Activated T-helper 2 cell treated with anti-CD3 and anti-CD28 coated beads, Interferon-gamma antibody, Interleukin-2, Interleukin-4, amounts not matched to agents 10 μg/mL and 5 μg/mL and 100 μg/mL, durations not matched to agents 14 hours and 24 hours and 36 hours (primary cell): ENCODE measurements at regions not wholly inside any gene's neighbourhood (a gene's known extent, or its start where the extent isn't known, plus 50 kb on each side); places are given as distances from the start of the nearest gene placed in this dataset.
"Not testable (repeated sequence)": the region's sequence is repeated elsewhere in the genome, so short reads cannot be mapped to it uniquely, and the experiment has no call there.

Source experiments
- DNase-seq: peaks from one replicate; pipeline ENCODE4 v3.0.0; 2021; ENCODE audit warnings: low spot score
- H3K27ac Mint-ChIP-seq: one replicate; pipeline ENCODE4 v1.8.0; 2021; ENCODE audit warnings: mixed read lengths
- H3K27me3 Mint-ChIP-seq: one replicate; pipeline ENCODE4 v1.8.0; 2021; ENCODE audit warnings: low read depth, mixed read lengths
- H3K36me3 Mint-ChIP-seq: one replicate; pipeline ENCODE4 v1.8.0; 2021; ENCODE audit warnings: low read depth, mixed read lengths
- H3K4me1 Mint-ChIP-seq: one replicate; pipeline ENCODE4 v1.8.0; 2021; ENCODE audit warnings: low read depth, mixed read lengths
- H3K4me3 Mint-ChIP-seq: one replicate; pipeline ENCODE4 v1.8.0; 2021; ENCODE audit warnings: low read depth, mild to moderate bottlenecking, moderate library complexity, mixed read lengths
- H3K9me3 Mint-ChIP-seq: one replicate; pipeline ENCODE4 v1.8.0; 2021; ENCODE audit warnings: mixed read lengths
- intact Hi-C: fragments of 100-400 bp; cut with micrococcal nuclease; formaldehyde crosslinking; loops from one replicate; pipeline ENCODE4 v1.15.1; 2023

- H3K27ac Mint-ChIP-seq: no peak overlapping the region
- no peaks in the 10 kb centered on the region for H3K4me1 Mint-ChIP-seq
- no peaks in the 10 kb centered on the region for H3K36me3 Mint-ChIP-seq
- no peak for DNase-seq
- intact Hi-C loops: no loop called here
- peaks cover 2% of the 10 kb centered on the region for H3K9me3 Mint-ChIP-seq
- no peak overlapping the region for H3K4me3 Mint-ChIP-seq
- H3K27me3 Mint-ChIP-seq: peaks cover 4% of the 10 kb centered on the region
Observed at GRCh38 chr1:14338509-14338908, 260.0 kb upstream of the KAZN start.

- H3K9me3 Mint-ChIP-seq: no peaks in the 10 kb centered on the region
- H3K27ac Mint-ChIP-seq: no peak overlapping the region
- no peak overlapping the region for H3K4me3 Mint-ChIP-seq
- no peaks in the 10 kb centered on the region for H3K36me3 Mint-ChIP-seq
- H3K4me1 Mint-ChIP-seq: no peaks in the 10 kb centered on the region
- DNase-seq: no peak
- H3K27me3 Mint-ChIP-seq: peaks cover 4% of the 10 kb centered on the region
- intact Hi-C loops: no loop called here
Observed at GRCh38 chr1:14339288-14339687, 259.2 kb upstream of the KAZN start.

GRCh38 chr1:14340002-14340785 lies 258.3 kb upstream of the KAZN start:
- Mint-ChIP-seq H3K4me3 (no peak overlapping the region), H3K9me3 (no peaks in the 10 kb centered on the region), H3K36me3 (no peaks in the 10 kb centered on the region), H3K4me1 (no peaks in the 10 kb centered on the region), H3K27me3 (peaks cover 4% of the 10 kb centered on the region), H3K27ac (no peak overlapping the region)
- intact Hi-C loops: no loop called here
- DNase-seq: no peak

- no peaks in the 10 kb centered on the region for H3K4me1 Mint-ChIP-seq
- no peaks in the 10 kb centered on the region for H3K9me3 Mint-ChIP-seq
- H3K27me3 Mint-ChIP-seq: peaks cover 4% of the 10 kb centered on the region
- H3K36me3 Mint-ChIP-seq: no peaks in the 10 kb centered on the region
- H3K27ac Mint-ChIP-seq: no peak overlapping the region
- no peak for DNase-seq
- intact Hi-C loops: no loop called here
- H3K4me3 Mint-ChIP-seq: no peak overlapping the region
Observed at GRCh38 chr1:14341147-14341546, 257.3 kb upstream of the KAZN start.

GRCh38 chr1:14345946-14346550 lies 252.4 kb upstream of the KAZN start:
- Mint-ChIP-seq H3K36me3 (no peaks in the 10 kb centered on the region), H3K4me3 (no peak overlapping the region), H3K27ac (no peak overlapping the region), H3K27me3 (no peaks in the 10 kb centered on the region), H3K4me1 (no peaks in the 10 kb centered on the region), H3K9me3 (no peaks in the 10 kb centered on the region)
- no peak for DNase-seq
- intact Hi-C loops: no loop called here

- Mint-ChIP-seq H3K9me3 (no peaks in the 10 kb centered on the region), H3K27ac (no peak overlapping the region), H3K27me3 (no peaks in the 10 kb centered on the region), H3K4me3 (no peak overlapping the region), H3K4me1 (no peaks in the 10 kb centered on the region), H3K36me3 (no peaks in the 10 kb centered on the region)
- no peak for DNase-seq
- intact Hi-C loops: no loop called here
Observed at GRCh38 chr1:14347186-14347585, 251.3 kb upstream of the KAZN start.

- H3K4me3 Mint-ChIP-seq: no peak overlapping the region
- no peaks in the 10 kb centered on the region for H3K9me3 Mint-ChIP-seq
- no peaks in the 10 kb centered on the region for H3K4me1 Mint-ChIP-seq
- no peaks in the 10 kb centered on the region for H3K36me3 Mint-ChIP-seq
- H3K27ac Mint-ChIP-seq: no peak overlapping the region
- DNase-seq: no peak
- intact Hi-C loops: no loop called here
- no peaks in the 10 kb centered on the region for H3K27me3 Mint-ChIP-seq
Observed at GRCh38 chr1:14347776-14348175, 250.7 kb upstream of the KAZN start.

- intact Hi-C loops: no loop called here
- no peaks in the 10 kb centered on the region for H3K4me1 Mint-ChIP-seq
- no peaks in the 10 kb centered on the region for H3K36me3 Mint-ChIP-seq
- no peak for DNase-seq
- no peaks in the 10 kb centered on the region for H3K9me3 Mint-ChIP-seq
- H3K4me3 Mint-ChIP-seq: no peak overlapping the region
- no peak overlapping the region for H3K27ac Mint-ChIP-seq
- no peaks in the 10 kb centered on the region for H3K27me3 Mint-ChIP-seq
Observed at GRCh38 chr1:14350197-14350596, 248.3 kb upstream of the KAZN start.

GRCh38 chr1:14352897-14353296 lies 245.6 kb upstream of the KAZN start:
- Mint-ChIP-seq H3K36me3 (no peaks in the 10 kb centered on the region), H3K27me3 (no peaks in the 10 kb centered on the region), H3K4me1 (no peaks in the 10 kb centered on the region), H3K27ac (no peak overlapping the region), H3K4me3 (no peak overlapping the region), H3K9me3 (no peaks in the 10 kb centered on the region)
- DNase-seq: no peak
- intact Hi-C loops: no loop called here

- H3K36me3 Mint-ChIP-seq, H3K4me3 Mint-ChIP-seq, intact Hi-C loops, H3K27ac Mint-ChIP-seq, DNase-seq, H3K9me3 Mint-ChIP-seq, H3K27me3 Mint-ChIP-seq, H3K4me1 Mint-ChIP-seq: not testable (repeated sequence)
Observed at GRCh38 chr1:14361005-14361404, 237.5 kb upstream of the KAZN start.

GRCh38 chr1:14362331-14362730 lies 236.2 kb upstream of the KAZN start:
- Mint-ChIP-seq H3K4me1 (no peaks in the 10 kb centered on the region), H3K27ac (no peak overlapping the region), H3K27me3 (no peaks in the 10 kb centered on the region), H3K36me3 (no peaks in the 10 kb centered on the region), H3K9me3 (peaks cover 6% of the 10 kb centered on the region), H3K4me3 (no peak overlapping the region)
- DNase-seq: no peak
- intact Hi-C loops: no loop called here

- Mint-ChIP-seq H3K36me3 (no peaks in the 10 kb centered on the region), H3K4me1 (no peaks in the 10 kb centered on the region), H3K27ac (no peak overlapping the region), H3K27me3 (no peaks in the 10 kb centered on the region), H3K4me3 (no peak overlapping the region), H3K9me3 (peaks cover 6% of the 10 kb centered on the region)
- intact Hi-C loops: no loop called here
- DNase-seq: no peak
Observed at GRCh38 chr1:14363036-14363590, 235.4 kb upstream of the KAZN start.

- H3K9me3 Mint-ChIP-seq: peaks cover 6% of the 10 kb centered on the region
- no peaks in the 10 kb centered on the region for H3K4me1 Mint-ChIP-seq
- no peaks in the 10 kb centered on the region for H3K27me3 Mint-ChIP-seq
- no peak for DNase-seq
- intact Hi-C loops: no loop called here
- H3K27ac Mint-ChIP-seq: no peak overlapping the region
- no peak overlapping the region for H3K4me3 Mint-ChIP-seq
- no peaks in the 10 kb centered on the region for H3K36me3 Mint-ChIP-seq
Observed at GRCh38 chr1:14363707-14364413, 234.6 kb upstream of the KAZN start.
